GM18526 (cell line): ENCODE measurements at regions not wholly inside any gene's neighbourhood (a gene's known extent, or its start where the extent isn't known, plus 50 kb on each side); places are given as distances from the start of the nearest gene placed in this dataset.

Experiments used
- POLR2A ChIP-seq: IDR thresholded peaks from 3 replicates; pipeline ENCODE4 v1.6.1; 2011; ENCODE audit not compliant: insufficient read length; ENCODE audit errors: extremely low read depth

DNA sequence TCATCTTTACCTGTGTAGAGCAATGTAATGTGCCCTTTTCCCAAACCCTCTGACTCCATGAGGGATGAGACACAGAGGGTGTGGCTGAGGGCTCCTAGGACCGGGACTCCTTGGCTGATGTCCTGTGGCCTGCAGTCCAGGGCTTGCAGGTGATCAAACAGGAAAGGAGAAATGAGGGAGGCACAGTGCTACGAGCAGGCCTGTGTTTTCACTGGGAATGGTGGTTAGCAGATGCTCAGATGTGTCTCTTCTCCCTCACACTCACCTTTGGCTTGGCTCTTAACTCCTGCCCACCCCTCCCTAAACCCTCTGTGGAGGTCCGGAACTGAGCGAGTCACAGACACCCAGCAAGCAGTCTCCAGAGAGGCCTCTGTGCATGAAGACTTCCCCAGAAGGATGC, 254.4 kb downstream of the DAD1 start:
- TF ChIP-seq POLR2A, result no peak

DNA sequence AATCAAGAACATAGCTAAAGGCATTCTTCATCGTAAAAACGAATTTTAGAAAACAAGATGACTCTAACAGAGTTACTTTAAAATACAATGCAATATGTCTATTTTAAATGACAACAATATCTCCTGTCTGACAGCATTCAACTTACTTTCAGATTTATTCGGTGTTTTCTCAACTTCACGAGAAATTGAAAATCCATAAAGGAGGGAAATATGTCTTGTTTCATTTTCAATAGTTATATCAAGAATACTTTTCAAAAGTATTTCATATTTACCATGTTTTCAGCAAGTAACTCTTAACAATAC, 254.8 kb downstream of the DAD1 start:
- TF ChIP-seq POLR2A, result no peak

DNA sequence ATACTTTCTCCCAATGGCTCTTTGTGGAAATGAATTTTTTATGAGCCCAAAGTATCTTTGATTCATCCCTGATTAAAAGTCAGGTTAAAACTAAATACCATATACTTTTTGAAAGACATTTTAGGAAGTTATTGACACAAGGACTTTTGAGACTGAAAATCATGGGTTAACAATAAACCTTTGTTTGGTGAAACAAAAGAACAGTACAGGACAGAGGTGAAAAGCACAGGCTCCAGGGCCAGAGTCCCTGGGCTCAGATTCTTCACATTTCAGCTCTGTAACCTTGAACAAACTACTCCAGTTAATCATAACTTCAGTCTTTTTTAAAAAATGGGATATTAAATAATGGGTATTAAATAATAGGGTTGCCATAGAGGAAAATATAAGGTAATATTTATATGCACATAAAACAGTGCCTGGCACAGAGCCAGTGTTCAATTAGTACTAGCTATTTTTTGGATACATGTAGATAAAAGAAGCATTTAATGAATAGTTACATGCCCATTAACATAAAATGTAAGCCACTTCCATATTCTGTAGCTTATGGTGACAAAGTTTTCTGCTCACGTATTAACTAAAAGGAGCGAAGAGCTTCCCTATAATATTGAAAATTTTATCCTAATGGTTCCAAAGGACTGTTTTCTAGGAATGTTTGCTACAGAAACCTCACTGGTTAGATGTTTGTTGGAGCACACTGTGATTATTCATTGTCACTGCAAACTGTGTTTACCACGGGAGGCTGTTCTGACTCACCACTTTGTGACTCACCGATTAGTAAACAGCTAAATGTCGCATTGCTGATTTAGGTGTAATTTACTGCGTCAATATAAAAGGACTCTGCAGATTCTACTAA, 255.4 kb downstream of the DAD1 start:
- TF ChIP-seq POLR2A, result no peak

DNA sequence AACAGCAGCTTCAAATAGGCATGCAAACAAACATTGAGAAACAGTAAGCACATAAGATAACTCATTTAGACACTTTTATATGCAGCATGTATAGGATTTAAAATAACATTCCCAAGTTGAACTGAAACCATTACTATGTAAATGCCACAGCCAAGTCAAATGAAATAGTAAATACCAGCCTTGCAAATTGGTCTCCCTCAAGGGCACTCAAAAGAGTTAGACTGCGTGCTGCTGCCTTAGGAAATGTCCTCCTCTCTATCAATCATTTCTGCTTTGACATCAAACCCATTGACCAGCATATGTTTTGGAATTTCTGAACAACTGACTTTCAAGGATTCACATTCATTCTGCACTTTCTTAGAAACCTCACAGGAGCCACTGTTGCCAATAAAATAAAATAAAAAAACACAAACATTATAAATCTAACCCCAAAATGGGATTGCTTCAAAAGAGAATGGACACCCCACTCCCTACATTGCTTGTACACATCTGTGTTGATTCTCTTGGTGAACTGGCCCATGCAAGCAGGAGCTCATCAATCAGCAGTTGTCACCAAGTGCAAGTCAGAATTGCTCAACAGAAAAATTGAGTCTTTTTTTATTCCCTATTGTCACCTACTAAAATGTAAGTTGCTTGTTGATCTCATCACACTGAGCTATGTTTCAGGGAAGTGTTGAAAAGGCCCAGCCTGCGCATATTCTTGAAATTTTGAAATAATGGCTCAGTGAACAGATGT, 256.2 kb downstream of the DAD1 start:
- TF ChIP-seq POLR2A, result no peak

DNA sequence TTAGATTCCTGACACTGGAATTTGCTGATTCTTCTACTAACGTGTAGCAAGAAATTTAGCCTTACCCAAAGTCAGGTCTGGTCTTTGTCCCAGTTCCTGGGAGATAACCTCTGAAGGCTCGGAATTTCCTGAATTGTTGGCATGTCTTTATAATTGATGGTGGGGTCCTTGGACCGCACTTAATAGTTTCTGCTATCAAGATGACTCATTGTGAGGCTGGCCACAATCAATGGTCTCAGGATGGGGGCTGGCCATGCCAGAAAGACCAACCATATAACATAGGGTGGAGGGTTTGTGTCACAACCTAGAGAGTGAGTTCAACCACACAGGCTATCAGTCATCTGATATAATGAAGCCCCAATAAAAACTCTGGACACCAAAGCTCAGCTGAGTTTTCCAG, 259.7 kb downstream of the DAD1 start:
- TF ChIP-seq POLR2A, result no peak

DNA sequence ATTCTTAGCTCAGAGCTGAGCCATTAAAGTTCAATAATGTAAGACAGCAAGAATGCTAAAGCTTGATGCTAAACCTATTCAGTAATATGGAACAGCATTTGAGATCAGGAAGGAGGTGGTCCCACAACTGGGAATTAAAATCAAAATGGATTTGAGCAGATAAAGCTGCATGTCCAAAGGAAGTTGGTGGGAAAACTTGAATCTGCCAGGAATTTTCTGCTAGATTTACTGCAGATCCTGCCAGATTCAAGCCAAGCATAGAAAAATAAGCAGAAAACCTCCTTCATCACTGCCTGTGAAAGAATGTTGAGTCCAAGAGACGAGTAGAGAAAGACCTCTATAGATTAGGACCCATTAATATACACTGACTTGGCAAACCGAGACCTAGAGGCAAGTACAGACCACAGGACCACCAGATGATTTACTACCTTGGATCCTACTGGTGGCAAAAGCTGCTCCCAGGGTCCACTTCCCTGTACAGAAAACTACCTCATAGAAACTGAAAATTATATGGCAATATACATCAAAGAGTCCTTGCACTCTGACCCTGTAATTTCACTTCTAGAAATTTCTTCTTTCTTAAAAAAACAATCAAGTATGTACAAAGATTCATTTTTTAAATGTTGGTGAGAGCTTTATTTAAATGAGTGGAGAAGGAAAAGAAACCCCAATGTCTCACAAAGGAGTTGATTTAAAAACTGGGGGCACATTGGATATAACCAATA, 263.2 kb downstream of the DAD1 start:
- no peak for TF ChIP-seq POLR2A

DNA sequence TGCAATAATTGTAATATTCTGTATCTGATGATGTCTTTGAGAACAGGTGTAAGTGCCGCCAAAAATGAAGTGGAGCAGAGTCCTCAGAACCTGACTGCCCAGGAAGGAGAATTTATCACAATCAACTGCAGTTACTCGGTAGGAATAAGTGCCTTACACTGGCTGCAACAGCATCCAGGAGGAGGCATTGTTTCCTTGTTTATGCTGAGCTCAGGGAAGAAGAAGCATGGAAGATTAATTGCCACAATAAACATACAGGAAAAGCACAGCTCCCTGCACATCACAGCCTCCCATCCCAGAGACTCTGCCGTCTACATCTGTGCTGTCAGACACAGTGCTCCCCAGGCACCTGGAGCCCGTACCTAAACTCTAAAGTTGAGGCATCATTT, 268.7 kb downstream of the DAD1 start:
- TF ChIP-seq POLR2A, result no peak

DNA sequence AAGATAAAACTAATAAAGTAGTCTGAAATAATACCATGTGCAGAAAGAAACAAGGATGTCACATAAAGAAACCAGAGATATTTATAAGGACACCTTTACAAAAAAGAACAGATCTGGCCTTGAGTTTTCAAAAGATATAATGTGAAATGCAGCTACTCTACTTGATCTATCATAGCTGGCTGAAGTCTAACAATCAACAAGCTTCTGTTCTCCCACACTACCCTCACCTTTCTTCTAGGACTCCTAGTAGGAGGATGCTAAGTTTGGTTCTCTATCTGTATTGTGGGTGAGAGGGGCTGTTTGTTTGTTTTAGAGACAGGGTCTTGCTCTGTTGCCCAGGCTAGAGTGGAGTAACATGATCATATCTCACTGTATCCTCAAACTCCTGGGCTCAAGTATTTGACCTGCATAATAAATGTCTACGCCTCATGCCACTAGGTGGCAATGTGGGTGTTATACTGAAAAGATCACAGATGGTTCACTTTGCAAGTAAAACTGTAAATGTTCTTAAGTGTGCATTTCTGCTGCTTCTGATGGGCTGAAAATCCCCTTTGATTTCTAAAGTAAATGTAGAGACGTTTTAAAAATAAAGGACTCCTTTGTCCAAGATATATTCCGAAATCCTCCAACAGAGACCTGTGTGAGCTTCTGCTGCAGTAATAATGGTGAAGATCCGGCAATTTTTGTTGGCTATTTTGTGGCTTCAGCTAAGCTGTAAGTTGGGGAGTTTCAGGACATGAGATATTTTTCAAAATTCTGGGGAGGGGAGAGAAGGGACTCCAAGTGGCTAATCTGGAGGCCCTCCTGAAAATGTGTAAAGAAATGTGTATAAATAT, 269.3 kb downstream of the DAD1 start:
- no peak for TF ChIP-seq POLR2A

DNA sequence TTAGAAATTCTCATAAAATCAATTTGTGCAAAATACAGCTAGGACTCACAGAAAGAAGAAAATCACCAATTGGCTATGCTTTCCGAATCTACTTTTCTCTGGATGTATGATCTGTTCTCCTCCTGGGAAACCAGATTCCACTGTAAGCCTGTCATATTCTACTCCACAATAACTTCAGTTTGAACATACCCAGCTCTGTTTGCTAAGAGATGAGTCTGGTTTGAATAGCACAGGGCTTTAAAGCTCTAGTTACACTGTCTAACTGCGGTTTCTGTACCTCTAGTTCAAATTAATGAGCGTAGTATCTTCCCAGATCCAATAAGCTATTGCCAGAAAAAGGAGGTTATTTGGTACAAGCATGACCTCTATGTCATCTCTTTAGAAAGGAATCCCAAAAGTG, 270.1 kb downstream of the DAD1 start:
- no peak for TF ChIP-seq POLR2A

DNA sequence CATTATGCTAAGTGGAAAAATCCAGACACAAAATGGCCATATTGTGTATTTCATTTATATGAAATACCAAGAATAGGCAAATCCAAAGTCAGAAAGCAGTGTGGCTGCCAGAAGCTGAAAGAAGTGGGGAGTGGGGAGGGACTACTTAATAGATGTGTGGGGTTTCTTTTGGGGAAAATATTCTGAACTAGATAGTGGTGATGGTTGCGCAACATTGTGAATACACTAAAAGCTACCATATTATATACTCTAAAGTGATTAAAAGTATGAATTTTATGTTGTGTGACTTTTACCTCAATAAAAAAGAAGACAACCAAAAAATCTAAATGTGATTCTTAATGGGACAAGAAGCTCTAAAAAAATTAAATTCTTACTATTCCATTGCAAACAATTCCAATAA, 272.6 kb downstream of the DAD1 start:
- TF ChIP-seq POLR2A, result no peak

DNA sequence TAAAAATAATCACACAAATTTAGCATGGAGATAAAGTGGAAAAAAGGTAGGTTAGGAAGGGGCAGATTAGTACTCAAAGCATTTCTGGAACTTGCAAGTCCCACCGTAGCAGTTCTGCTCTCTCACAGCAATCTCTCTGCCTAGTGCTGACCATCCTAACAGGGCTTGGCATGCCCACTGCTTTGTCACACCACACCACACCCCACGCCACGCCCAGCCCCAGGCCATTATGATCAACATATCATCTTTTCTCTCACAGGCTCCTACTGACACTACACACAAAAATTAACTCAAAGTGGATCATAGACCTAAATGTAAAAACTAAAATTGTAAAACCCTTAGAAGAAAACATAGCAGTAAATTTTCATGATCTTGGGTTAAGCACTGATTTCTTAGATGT, 273.7 kb downstream of the DAD1 start:
- TF ChIP-seq POLR2A, result no peak

DNA sequence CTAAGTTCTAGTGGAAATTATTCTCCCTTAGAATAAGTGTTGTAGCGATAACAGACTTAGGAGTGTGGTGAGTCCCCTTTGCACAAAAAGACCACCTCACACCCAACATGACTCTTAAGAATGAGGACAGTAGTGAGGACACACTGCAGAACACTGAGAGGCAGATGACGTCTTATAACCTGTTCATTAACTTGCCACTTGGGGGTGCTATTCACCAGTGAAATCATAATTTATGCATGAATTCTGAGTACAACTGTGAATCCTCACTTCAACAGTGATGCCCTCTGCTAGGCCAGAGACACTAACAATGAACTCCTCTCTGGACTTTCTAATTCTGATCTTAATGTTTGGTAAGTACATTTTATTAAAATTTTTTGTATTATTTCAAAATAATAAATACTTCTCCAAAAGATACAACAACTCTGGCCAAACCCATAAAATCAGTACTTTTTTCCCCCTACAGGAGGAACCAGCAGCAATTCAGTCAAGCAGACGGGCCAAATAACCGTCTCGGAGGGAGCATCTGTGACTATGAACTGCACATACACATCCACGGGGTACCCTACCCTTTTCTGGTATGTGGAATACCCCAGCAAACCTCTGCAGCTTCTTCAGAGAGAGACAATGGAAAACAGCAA, 274.7 kb downstream of the DAD1 start:
- TF ChIP-seq POLR2A, result no peak

DNA sequence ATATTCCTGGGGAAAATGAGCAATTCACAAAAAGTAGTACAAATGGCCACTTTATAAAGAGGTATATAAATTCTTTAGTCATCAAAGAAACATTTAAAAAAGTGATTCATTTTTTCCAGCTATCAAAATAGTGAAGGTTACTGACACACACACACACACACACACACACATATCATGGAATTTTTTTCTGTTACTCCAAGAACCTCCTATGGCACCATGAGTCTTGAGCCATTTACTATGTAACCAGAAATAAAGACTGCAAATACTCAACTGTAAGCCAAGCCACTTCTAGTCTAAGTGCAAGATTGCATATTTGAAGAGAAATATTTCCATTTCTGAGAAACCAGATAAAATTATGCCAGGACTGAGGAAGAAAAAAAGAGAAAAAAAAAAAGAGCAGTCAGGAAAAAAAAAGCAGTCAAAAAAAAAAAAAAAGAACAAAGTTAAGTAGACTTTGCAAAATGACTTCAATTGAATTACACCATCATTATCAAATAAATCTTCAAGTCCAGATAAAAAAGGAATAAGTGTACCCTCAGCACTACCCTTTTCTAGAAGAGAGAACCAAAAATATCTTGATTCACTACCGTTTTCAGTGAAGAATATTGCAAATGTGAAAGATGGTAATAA, 275.7 kb downstream of the DAD1 start:
- TF ChIP-seq POLR2A, result no peak

DNA sequence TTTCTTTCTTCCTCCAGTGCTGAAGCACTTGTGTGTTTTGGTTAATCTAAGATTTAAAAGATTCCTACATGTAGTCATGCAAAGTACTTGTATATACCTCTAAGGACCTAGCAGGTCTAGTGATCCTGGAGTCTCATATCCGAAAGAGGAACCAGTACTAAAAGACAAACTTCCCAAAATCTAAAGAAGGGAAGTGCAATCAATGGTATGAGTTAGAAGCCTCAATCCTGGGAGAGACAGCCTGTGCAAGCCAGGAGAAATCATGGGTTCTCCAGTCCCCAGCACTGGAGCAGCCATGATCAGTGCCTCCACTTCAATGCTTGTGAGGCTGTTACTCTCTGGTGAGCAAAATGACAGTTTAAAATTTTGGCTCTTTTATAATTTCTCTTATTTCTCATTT, 277.4 kb downstream of the DAD1 start:
- TF ChIP-seq POLR2A, result no peak
